GM23338 (cell line): ENCODE measurements at regions not wholly inside any gene's neighbourhood (a gene's known extent, or its start where the extent isn't known, plus 50 kb on each side); places are given as distances from the start of the nearest gene placed in this dataset.

Experiments
- CTCF ChIP-seq, 2 experiments: fragments of 200-600 bp in 1 of 2; sonication (generic) in 1 of 2; conservative IDR thresholded peaks; 2 replicates each; pipeline versions ENCODE4 v1.5.1 to v1.6.1; 2016 to 2017; ENCODE audit warnings: antibody characterized with exemption in 2 of 2, low read depth in 2 of 2, mild to moderate bottlenecking in 2 of 2, moderate library complexity in 1 of 2
- EZH2 ChIP-seq: fragments of 200-600 bp; sonication (generic); IDR thresholded peaks from one replicate; pipeline ENCODE4 v1.8.0; 2017; ENCODE audit warnings: antibody characterized with exemption, mild to moderate bottlenecking, low read depth; ENCODE audit not compliant: unreplicated experiment
- POLR2AphosphoS5 ChIP-seq: IDR thresholded peaks from 2 replicates; pipeline ENCODE4 v1.6.1; 2016; ENCODE audit warnings: antibody characterized with exemption, low read depth

GRCh38 chr4:98793658-98794057, 135.2 kb upstream of the TSPAN5 start:
- TF ChIP-seq CTCF (conservative IDR thresholded peaks at IDR 0.05; ENCODE audit: low read depth in 2 of 2) (no peak), EZH2 (no peak), POLR2AphosphoS5 (no peak)
